ENCODE measurements at regions not wholly inside any gene's neighbourhood (a gene's known extent, or its start where the extent isn't known, plus 50 kb on each side); places are given as distances from the start of the nearest gene placed in this dataset.
"Not testable (repeated sequence)": the region's sequence is repeated elsewhere in the genome, so short reads cannot be mapped to it uniquely, and the experiment has no call there.

- not testable (repeated sequence) for TF ChIP-seq CTCF (IDR thresholded peaks at IDR 0.05 in 4 of 5, conservative IDR thresholded peaks at IDR 0.05 in 1 of 5); POLR2A (IDR thresholded peaks at IDR 0.05)
These were observed 243.4 kb upstream of the PROK2 start for GRCh38 chr3:72028307-72028706.

Data from gastrocnemius medialis (tissue), 4 donors.